ENCODE measurements at regions not wholly inside any gene's neighbourhood (a gene's known extent, or its start where the extent isn't known, plus 50 kb on each side); places are given as distances from the start of the nearest gene placed in this dataset.

- no peak for DNase-seq (ENCODE audit: low read depth)
Measured at GRCh38 chr14:98195256-98195655, 1076.7 kb downstream of the BCL11B start.

- no peak for DNase-seq (ENCODE audit: low read depth)
Measured at GRCh38 chr14:98197933-98198332, 1074.1 kb downstream of the BCL11B start.

- peak; percentile 25 for DNase-seq (ENCODE audit: low read depth)
Measured at GRCh38 chr14:98198385-98198784, 1073.6 kb downstream of the BCL11B start.

GRCh38 chr14:98200601-98201000, 1071.4 kb downstream of the BCL11B start:
- no peak for DNase-seq (ENCODE audit: low read depth)

GRCh38 chr14:98203421-98203820, 1068.6 kb downstream of the BCL11B start:
- no peak for DNase-seq (ENCODE audit: low read depth)

- DNase-seq (ENCODE audit: low read depth): no peak
Measured at GRCh38 chr14:98204139-98204538, 1067.9 kb downstream of the BCL11B start.

- DNase-seq (ENCODE audit: low read depth): no peak
Measured at GRCh38 chr14:98207415-98207814, 1064.6 kb downstream of the BCL11B start.

GRCh38 chr14:98208211-98208611, 1063.8 kb downstream of the BCL11B start:
- DNase-seq (ENCODE audit: low read depth): no peak

- DNase-seq (ENCODE audit: low read depth): no peak
Measured at GRCh38 chr14:98208943-98209342, 1063.1 kb downstream of the BCL11B start.

GRCh38 chr14:98210045-98210672, 1061.8 kb downstream of the BCL11B start:
- peak; percentile 18 for DNase-seq (ENCODE audit: low read depth)

- DNase-seq (ENCODE audit: low read depth): no peak
Measured at GRCh38 chr14:98217530-98217929, 1054.5 kb downstream of the BCL11B start.

GRCh38 chr14:98218218-98218617, 1053.8 kb downstream of the BCL11B start:
- no peak for DNase-seq (ENCODE audit: low read depth)

- DNase-seq (ENCODE audit: low read depth): no peak
Measured at GRCh38 chr14:98219638-98220037, 1052.4 kb downstream of the BCL11B start.

GRCh38 chr14:98223106-98223505, 1048.9 kb downstream of the BCL11B start:
- no peak for DNase-seq (ENCODE audit: low read depth)

GRCh38 chr14:98223710-98224109, 1048.3 kb downstream of the BCL11B start:
- DNase-seq (ENCODE audit: low read depth): peak; percentile 55

- no peak for DNase-seq (ENCODE audit: low read depth)
Measured at GRCh38 chr14:98226411-98226810, 1045.6 kb downstream of the BCL11B start.

- no peak for DNase-seq (ENCODE audit: low read depth)
Measured at GRCh38 chr14:98227000-98227726, 1044.8 kb downstream of the BCL11B start.

- no peak for DNase-seq (ENCODE audit: low read depth)
Measured at GRCh38 chr14:98227727-98228111, 1044.3 kb downstream of the BCL11B start.

- no peak for DNase-seq (ENCODE audit: low read depth)
Measured at GRCh38 chr14:98229656-98230366, 1042.2 kb downstream of the BCL11B start.

GRCh38 chr14:98230411-98230810, 1041.6 kb downstream of the BCL11B start:
- DNase-seq (ENCODE audit: low read depth): no peak

GRCh38 chr14:98231210-98231609, 1040.8 kb downstream of the BCL11B start:
- no peak for DNase-seq (ENCODE audit: low read depth)

GRCh38 chr14:98233656-98234055, 1038.3 kb downstream of the BCL11B start:
- DNase-seq (ENCODE audit: low read depth): no peak

GRCh38 chr14:98234208-98234607, 1037.8 kb downstream of the BCL11B start:
- no peak for DNase-seq (ENCODE audit: low read depth)

Measured in T-helper 22 cell (primary cell).